NCI-H2227 (cell line): ENCODE measurements at regions not wholly inside any gene's neighbourhood (a gene's known extent, or its start where the extent isn't known, plus 50 kb on each side); places are given as distances from the start of the nearest gene placed in this dataset.

ENCODE experiments used
- DNase-seq: peaks from one replicate; lab custom pipeline; 2025; ENCODE audit not compliant: unreplicated experiment; lab: John Stamatoyannopoulos, UW

DNA sequence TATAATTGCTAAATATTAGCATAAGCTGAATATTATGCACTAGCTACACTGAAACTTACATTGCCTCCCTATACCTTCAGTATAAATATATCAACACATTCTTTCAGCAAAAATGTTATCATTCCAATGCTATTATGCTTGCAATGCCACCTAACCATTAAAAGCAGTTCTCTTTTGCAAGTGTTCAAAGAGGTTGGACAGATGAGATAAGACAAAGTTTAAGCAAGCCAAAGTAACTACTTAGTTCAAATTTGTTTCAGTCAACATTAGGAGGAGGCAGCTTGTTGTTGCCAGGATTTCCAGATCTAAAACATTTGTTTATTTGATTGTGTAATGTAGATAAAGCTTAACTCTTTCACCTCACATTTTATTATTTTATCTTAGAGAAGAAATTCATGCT, 323.9 kb upstream of the FAM241A start:
- DNase-seq, result no peak

- DNase-seq, result no peak
Observed at GRCh38 chr4:111836601-111837000, 308.7 kb upstream of the FAM241A start.

GRCh38 chr4:111837761-111838160, 307.5 kb upstream of the FAM241A start:
- no peak for DNase-seq

DNA sequence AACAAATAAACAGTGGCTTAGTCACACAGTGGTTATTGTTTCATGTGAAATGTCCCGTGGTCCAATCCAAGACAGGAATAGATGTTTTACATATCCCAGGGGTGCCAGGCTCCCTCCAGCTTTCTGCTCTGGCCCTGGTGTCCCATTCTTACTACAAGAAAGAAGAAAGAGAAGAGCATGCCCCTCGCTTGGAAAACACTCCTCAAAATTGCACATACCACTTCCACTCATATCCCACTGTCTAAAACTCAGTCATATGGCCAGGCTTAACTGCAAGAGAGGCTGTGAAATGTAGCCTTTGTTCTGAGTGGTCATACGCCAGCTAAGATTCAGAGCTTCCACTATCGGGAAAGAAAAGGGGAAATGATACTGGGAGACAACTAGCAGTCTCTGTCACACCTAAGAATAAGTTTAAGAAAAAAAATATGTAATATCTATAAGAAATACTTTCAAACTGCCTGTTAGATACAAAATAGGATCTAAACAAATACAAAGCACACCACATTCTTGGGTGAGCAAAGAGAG, 306.8 kb upstream of the FAM241A start:
- no peak for DNase-seq

DNA sequence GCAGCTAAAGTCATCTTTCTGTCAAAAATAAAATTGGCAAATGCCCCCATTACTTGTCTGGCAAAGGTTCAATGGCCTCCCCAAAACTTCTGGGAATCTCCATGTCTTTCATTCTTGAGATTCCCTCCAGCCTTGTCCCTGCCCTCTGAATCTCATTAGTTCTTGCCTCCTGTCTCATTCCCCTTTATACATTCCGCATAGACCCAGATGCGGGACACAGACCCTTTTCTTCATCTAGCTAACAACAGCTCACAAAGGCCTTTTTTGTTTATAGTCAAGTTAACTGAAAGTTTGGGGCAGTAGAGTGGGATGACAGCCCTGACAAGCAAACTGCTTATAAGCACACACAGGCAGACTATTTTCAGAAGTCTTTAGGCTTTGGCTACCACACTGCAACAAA, 306.1 kb upstream of the FAM241A start:
- no peak for DNase-seq

DNA sequence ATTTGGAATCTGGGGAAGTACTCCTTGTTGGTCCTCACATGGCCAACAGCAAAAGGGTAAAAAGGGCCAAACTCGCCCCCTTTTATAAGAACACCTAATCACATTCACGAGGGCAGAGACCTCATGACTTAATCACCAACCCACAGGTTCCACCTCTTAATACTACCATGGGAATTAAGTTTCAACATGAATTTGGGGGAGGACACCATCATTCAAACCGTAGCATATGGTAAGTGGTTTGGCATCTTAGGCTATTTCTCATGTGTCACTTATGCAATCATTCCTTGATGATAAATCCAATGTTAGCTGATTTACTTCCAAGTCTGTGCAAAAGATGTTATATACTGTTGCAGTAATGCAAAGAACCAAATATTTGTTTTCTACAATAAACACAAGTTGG, 302.9 kb upstream of the FAM241A start:
- no peak for DNase-seq

GRCh38 chr4:111847296-111848008, 297.8 kb upstream of the FAM241A start:
- peak; percentile 12 for DNase-seq

GRCh38 chr4:111849746-111850284, 295.4 kb upstream of the FAM241A start:
- no peak for DNase-seq

- peak; percentile 29 for DNase-seq
Observed at GRCh38 chr4:111854494-111855087, 290.7 kb upstream of the FAM241A start.

DNA sequence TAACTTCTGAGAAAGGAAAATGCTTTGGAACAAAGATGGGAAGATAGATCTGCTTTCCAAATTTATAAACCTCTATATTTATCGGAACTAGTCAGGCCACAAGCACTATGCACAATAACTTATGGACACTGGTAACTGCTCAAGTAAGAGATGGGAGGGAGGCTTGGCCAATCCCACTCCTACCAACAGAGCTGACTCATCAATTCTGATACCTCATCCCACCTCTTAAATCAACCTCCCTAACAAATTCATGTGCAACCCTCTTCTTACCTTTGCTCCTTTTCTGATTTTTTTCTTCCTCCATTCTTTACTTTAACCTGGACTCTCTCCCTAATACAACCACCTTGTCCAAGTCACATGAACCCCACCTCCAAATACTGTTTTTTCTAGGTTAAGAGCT, 289.9 kb upstream of the FAM241A start:
- DNase-seq, result no peak

DNA sequence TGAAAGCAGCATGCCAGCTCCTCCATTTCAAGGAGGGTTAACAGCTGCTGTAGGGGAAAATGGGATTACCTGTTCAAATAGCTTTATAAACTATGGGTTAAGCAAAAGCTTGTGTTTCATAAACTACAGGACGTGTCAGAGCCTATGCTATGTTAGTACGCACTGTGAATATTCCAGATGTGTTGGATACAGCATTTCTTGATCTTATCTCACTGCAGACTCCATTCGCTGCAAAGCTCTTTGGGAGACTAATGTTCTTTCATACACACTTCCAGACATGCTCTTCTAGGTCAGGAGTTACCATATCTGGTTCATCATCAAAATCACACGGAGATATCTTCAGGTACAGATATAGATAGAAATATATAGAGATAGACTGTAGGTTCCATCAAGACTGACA, 281.2 kb upstream of the FAM241A start:
- DNase-seq, result no peak

DNA sequence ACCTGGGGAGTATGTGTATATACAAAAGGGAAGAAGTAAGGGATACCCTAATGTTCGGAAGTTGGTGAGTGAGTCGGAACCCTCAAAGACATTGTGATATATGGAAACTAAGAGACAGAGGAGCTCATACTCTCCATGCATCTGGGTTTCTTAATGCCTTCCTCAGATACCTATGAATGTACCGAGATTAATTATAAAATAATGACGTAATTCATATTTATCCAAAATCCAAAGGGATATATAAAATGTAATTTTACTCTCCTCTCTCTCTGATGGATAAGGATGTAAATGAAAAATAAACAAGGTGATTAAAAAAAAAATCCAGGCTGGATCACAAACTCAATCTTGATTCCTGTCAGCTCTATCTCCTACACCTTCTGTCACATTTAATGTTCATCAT, 275.9 kb upstream of the FAM241A start:
- no peak for DNase-seq

GRCh38 chr4:111871802-111872201, 273.5 kb upstream of the FAM241A start:
- DNase-seq, result no peak

- no peak for DNase-seq
Observed at GRCh38 chr4:111873801-111874200, 271.5 kb upstream of the FAM241A start.

- no peak for DNase-seq
Observed at GRCh38 chr4:111879539-111879938, 265.7 kb upstream of the FAM241A start.

GRCh38 chr4:111880116-111880515, 265.1 kb upstream of the FAM241A start:
- no peak for DNase-seq

GRCh38 chr4:111883557-111883999, 261.7 kb upstream of the FAM241A start:
- no peak for DNase-seq

GRCh38 chr4:111890412-111890811, 254.8 kb upstream of the FAM241A start:
- no peak for DNase-seq

DNA sequence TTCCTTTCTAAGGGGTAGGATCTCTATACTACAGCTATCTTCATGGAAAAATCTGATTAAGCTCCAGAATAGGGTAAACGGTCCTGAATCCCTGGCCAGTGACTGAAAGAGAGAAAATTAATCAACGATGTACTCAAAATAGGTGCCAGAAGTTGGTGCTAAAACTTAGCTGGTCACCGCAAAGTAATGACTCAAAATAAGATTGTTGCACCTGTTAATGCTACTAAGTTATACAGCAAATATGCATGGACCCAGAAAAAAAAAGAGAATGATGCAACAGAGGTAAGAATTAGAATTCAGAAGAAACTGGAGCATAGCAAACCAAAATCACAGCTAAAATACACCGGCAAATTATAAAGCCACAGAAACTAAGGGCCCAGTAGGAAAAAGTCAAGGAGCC, 239.7 kb upstream of the FAM241A start:
- no peak for DNase-seq

GRCh38 chr4:111919639-111920038, 225.6 kb upstream of the FAM241A start:
- DNase-seq, result no peak

DNA sequence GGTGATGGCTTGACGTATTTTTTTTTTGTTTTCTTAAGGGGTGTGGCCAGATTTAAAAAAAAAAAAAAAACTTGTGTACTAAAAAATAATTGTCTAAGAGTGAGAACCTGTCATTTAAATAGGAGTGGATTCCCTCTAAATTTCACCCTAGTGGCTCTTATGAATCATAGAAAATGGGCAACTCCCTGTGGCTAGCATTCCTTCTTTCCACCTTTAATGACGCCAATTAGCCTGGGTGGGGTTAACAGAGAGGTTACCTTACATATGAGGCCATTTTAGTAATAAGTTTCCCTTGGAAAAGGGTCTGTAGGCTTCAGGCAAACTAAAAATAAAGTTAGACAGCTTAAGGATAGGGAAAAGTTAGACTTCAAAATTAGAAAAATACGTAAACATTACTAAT, 223.5 kb upstream of the FAM241A start:
- DNase-seq, result no peak

- no peak for DNase-seq
Observed at GRCh38 chr4:111923786-111924185, 221.5 kb upstream of the FAM241A start.
